Neuron (in vitro differentiated cells): ENCODE measurements at regions not wholly inside any gene's neighbourhood (a gene's known extent, or its start where the extent isn't known, plus 50 kb on each side); places are given as distances from the start of the nearest gene placed in this dataset.
A peak's percentile ranks its signal among the peaks of the same experiment; 100 is the strongest.
"Not testable (repeated sequence)": the region's sequence is repeated elsewhere in the genome, so short reads cannot be mapped to it uniquely, and the experiment has no call there.

Experiments
- H2AFZ ChIP-seq: one replicate; pipeline ENCODE4 v1.6.1; 2013; ENCODE audit warnings: low read depth, mild to moderate bottlenecking, inconsistent platforms, low read length, moderate library complexity
- H3K27me3 ChIP-seq: one replicate; pipeline ENCODE4 v1.6.1; 2013; ENCODE audit warnings: low read length; ENCODE audit not compliant: insufficient read depth
- H3K36me3 ChIP-seq: one replicate; pipeline ENCODE4 v1.6.1; 2013; ENCODE audit warnings: low read length; ENCODE audit not compliant: insufficient read depth
- H3K4me1 ChIP-seq: one replicate; pipeline ENCODE4 v1.6.1; 2013; ENCODE audit warnings: low read length; ENCODE audit not compliant: insufficient read depth
- H3K4me3 ChIP-seq: 2 replicates; pipeline ENCODE4 v1.5.1; 2013; ENCODE audit warnings: mild to moderate bottlenecking, low read length, moderate library complexity
- H3K9me3 ChIP-seq: one replicate; pipeline ENCODE4 v1.6.1; 2013; ENCODE audit warnings: low read length

DNA sequence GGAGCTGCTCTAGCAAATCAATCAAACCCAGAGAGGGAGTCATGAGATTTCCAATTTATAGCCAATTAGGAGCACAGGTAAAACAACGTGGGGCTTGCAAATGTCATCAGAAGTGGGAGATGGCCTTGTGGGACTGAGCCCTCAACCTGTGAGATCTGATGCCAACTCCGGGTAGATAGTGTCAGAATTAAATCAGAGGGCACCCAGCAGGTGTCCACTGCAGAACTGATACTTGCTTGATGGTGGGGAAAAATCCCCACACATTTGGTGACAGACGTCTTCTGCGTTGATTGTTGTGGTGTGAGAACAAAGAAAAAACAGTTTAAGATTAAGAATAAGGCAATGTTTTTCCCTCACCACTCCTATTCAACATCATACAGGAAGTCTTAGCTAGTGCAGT lies 1402.8 kb downstream of the RAPGEF2 start:
- no peak overlapping the region for H3K4me3 ChIP-seq
- H3K4me1 ChIP-seq: no peaks in the 10 kb centered on the region
- peak overlapping the region; percentile 54 for H2AFZ ChIP-seq
- no peaks in the 10 kb centered on the region for H3K27me3 ChIP-seq
- no peaks in the 10 kb centered on the region for H3K36me3 ChIP-seq
- no peaks in the 10 kb centered on the region for H3K9me3 ChIP-seq

DNA sequence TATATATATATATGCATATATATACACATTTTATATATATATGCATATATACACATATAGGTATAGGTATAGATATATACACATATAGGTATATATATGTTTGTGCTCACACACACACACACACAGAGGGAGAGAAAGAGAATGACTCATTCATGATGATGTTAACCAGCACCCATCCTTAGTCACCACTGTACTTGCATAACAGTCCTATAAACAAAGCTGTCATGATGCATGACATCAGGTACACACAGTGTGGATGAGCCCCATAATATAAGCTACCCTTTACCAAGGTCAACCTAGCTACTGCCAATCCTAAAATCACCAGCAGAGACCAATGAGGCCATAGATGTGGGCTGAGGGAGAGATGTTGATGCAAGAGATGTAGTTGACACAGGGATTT lies 1408.0 kb downstream of the RAPGEF2 start:
- no peaks in the 10 kb centered on the region for H3K36me3 ChIP-seq

GRCh38 chr4:160514126-160514525 lies 1411.2 kb downstream of the RAPGEF2 start:
- no peak overlapping the region for H3K4me3 ChIP-seq
- no peaks in the 10 kb centered on the region for H3K27me3 ChIP-seq
- no peak overlapping the region for H2AFZ ChIP-seq
- no peaks in the 10 kb centered on the region for H3K36me3 ChIP-seq
- H3K9me3 ChIP-seq: no peaks in the 10 kb centered on the region
- no peaks in the 10 kb centered on the region for H3K4me1 ChIP-seq

More for the DNA sequence above, 1408.0 kb downstream of the RAPGEF2 start:
- no peaks in the 10 kb centered on the region for H3K9me3 ChIP-seq
- no peak overlapping the region for H3K4me3 ChIP-seq
- no peak overlapping the region for H2AFZ ChIP-seq
- H3K4me1 ChIP-seq: no peaks in the 10 kb centered on the region
- H3K27me3 ChIP-seq: no peaks in the 10 kb centered on the region

DNA sequence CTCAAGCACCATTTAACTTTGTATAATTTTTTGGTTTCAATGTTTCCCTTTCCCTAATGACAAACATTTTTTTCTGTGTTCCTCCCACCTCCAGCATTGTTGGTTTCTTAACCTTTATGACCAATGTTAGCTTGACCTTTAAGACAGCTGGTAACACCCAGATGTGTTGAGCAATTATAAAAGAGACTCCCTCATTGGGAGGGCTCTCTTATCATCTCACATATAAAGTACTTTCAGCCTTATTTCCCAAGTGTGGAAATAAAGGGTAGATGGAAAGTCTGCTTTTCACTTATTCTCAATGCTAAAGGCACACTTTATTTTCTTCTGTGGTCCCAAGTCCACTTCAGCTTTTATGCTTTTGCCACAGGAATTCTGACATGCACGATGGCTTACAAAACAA lies 1420.4 kb downstream of the RAPGEF2 start:
- Histone ChIP-seq H3K9me3 (no peaks in the 10 kb centered on the region), H2AFZ (no peak overlapping the region), H3K4me1 (no peaks in the 10 kb centered on the region), H3K27me3 (no peaks in the 10 kb centered on the region), H3K36me3 (no peaks in the 10 kb centered on the region), H3K4me3 (no peak overlapping the region)

GRCh38 chr4:160537681-160538080 lies 1434.8 kb downstream of the RAPGEF2 start:
- H3K4me3 ChIP-seq: no peak overlapping the region
- no peak overlapping the region for H2AFZ ChIP-seq
- no peaks in the 10 kb centered on the region for H3K36me3 ChIP-seq
- H3K4me1 ChIP-seq: no peaks in the 10 kb centered on the region
- H3K27me3 ChIP-seq: no peaks in the 10 kb centered on the region
- H3K9me3 ChIP-seq: no peaks in the 10 kb centered on the region

- H2AFZ ChIP-seq: no peak overlapping the region
- no peaks in the 10 kb centered on the region for H3K27me3 ChIP-seq
- no peaks in the 10 kb centered on the region for H3K36me3 ChIP-seq
- no peak overlapping the region for H3K4me3 ChIP-seq
- H3K4me1 ChIP-seq: no peaks in the 10 kb centered on the region
- no peaks in the 10 kb centered on the region for H3K9me3 ChIP-seq
These were observed 1443.3 kb downstream of the RAPGEF2 start for GRCh38 chr4:160546201-160546600.

- H3K4me3 ChIP-seq, H3K27me3 ChIP-seq, H2AFZ ChIP-seq, H3K9me3 ChIP-seq, H3K4me1 ChIP-seq, H3K36me3 ChIP-seq: not testable (repeated sequence)
These were observed 1447.2 kb downstream of the RAPGEF2 start for GRCh38 chr4:160549951-160550519.

GRCh38 chr4:160562661-160563060 lies 1459.8 kb downstream of the RAPGEF2 start:
- Histone ChIP-seq H3K9me3 (no peaks in the 10 kb centered on the region), H3K4me3 (no peak overlapping the region), H3K4me1 (no peaks in the 10 kb centered on the region), H3K27me3 (no peaks in the 10 kb centered on the region), H2AFZ (no peak overlapping the region), H3K36me3 (no peaks in the 10 kb centered on the region)

- peak overlapping the region; percentile 61 for H2AFZ ChIP-seq
- H3K4me1 ChIP-seq: no peaks in the 10 kb centered on the region
- H3K4me3 ChIP-seq: no peak overlapping the region
- no peaks in the 10 kb centered on the region for H3K27me3 ChIP-seq
- H3K36me3 ChIP-seq: no peaks in the 10 kb centered on the region
- no peaks in the 10 kb centered on the region for H3K9me3 ChIP-seq
These were observed 1460.8 kb downstream of the RAPGEF2 start for GRCh38 chr4:160563552-160564282.

- Histone ChIP-seq H3K4me3 (no peak overlapping the region), H3K9me3 (no peaks in the 10 kb centered on the region), H2AFZ (no peak overlapping the region), H3K27me3 (no peaks in the 10 kb centered on the region), H3K4me1 (no peaks in the 10 kb centered on the region), H3K36me3 (no peaks in the 10 kb centered on the region)
These were observed 1464.8 kb downstream of the RAPGEF2 start for GRCh38 chr4:160567634-160568033.

- H2AFZ ChIP-seq: no peak overlapping the region
- H3K4me3 ChIP-seq: no peak overlapping the region
- H3K9me3 ChIP-seq: no peaks in the 10 kb centered on the region
- H3K36me3 ChIP-seq: no peaks in the 10 kb centered on the region
- H3K4me1 ChIP-seq: no peaks in the 10 kb centered on the region
- H3K27me3 ChIP-seq: no peaks in the 10 kb centered on the region
These were observed 1467.4 kb downstream of the RAPGEF2 start for GRCh38 chr4:160570271-160570670.

DNA sequence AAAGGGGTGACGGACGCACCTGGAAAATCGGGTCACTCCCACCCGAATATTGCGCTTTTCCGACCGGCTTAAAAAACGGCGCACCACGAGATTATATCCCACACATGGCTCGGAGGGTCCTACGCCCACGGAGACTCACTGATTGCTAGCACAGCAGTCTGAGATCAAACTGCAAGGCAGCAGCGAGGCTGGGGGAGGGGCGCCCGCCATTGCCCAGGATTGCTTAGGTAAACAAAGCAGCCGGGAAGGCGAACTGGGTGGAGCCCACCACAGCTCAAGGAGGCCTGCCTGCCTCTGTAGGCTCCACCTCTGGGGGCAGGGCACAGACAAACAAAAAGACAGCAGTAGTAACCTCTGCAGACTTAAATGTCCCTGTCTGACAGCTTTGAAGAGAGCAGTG lies 1471.4 kb downstream of the RAPGEF2 start:
- H3K4me1 ChIP-seq, H3K4me3 ChIP-seq, H2AFZ ChIP-seq, H3K27me3 ChIP-seq, H3K9me3 ChIP-seq, H3K36me3 ChIP-seq: not testable (repeated sequence)

GRCh38 chr4:160580581-160580980 lies 1477.7 kb downstream of the RAPGEF2 start:
- Histone ChIP-seq H2AFZ (no peak overlapping the region), H3K36me3 (no peaks in the 10 kb centered on the region), H3K4me1 (no peaks in the 10 kb centered on the region), H3K27me3 (no peaks in the 10 kb centered on the region), H3K4me3 (no peak overlapping the region), H3K9me3 (no peaks in the 10 kb centered on the region)

DNA sequence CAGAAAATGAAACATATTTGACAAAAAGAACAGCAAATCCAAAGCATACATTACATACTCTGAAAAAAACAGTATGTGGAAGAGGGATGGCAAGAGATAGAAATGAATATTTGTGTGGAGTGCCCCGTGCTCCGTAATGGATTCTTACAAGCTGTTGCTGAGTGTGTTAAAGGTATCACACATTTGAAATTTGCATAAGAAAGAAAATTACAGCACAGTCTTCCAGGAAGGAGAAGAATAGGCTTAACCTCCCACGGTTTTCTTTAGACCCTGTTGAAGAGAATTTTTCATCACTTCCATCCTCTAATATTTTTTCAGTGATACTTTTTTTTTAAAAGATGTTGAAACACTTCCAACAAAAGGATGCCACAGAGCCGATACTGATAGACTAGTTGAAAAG lies 1489.4 kb downstream of the RAPGEF2 start:
- Histone ChIP-seq H3K4me3 (no peak overlapping the region), H2AFZ (peak overlapping the region; percentile 41), H3K4me1 (peaks cover 44% of the 10 kb centered on the region), H3K27me3 (no peaks in the 10 kb centered on the region), H3K36me3 (no peaks in the 10 kb centered on the region), H3K9me3 (no peaks in the 10 kb centered on the region)
